SK-N-SH (cell line): ENCODE measurements at regions not wholly inside any gene's neighbourhood (a gene's known extent, or its start where the extent isn't known, plus 50 kb on each side); places are given as distances from the start of the nearest gene placed in this dataset.

ENCODE experiments used
- CTCF ChIA-PET: fragments of 300-600, 350-600 bp; formaldehyde crosslinking; extraction: SDS; loops from one replicate; lab custom pipeline; 2021; lab: Yijun Ruan, JAX
- POLR2A ChIA-PET: fragments of 350-600 bp; sonication (Branson Sonifier 250); formaldehyde crosslinking; extraction: SDS; loops from one replicate; lab custom pipeline; 2020; ENCODE audit warnings: antibody characterized with exemption, inconsistent platforms; lab: Yijun Ruan, JAX
- DNase-seq: peaks from one replicate; pipeline ENCODE4 v3.0.0; 2012
- H2AFZ ChIP-seq: fragments of 200-600 bp; sonication (generic); 2 replicates; pipeline ENCODE4 v1.8.1; 2016; ENCODE audit warnings: antibody characterized with exemption, mild to moderate bottlenecking, low read depth
- H3F3A ChIP-seq: fragments of 200-600 bp; sonication (generic); replicated peaks from 2 replicates; pipeline ENCODE3; 2016; ENCODE audit warnings: antibody characterized with exemption, mild to moderate bottlenecking; ENCODE audit not compliant: insufficient read depth
- H3K27ac ChIP-seq, 2 experiments: fragments of 200-500 bp in 1 of 2; fragments of 200-600 bp in 1 of 2; sonication (Bioruptor generic) in 1 of 2; sonication (generic), shearing (Covaris generic) in 1 of 2; 2 replicates each; pipeline versions ENCODE4 v1.5.1 to v1.6.1; 2014 to 2016; ENCODE audit warnings: low read depth in 2 of 2, inconsistent platforms in 1 of 2, low read length in 1 of 2, mild to moderate bottlenecking in 1 of 2, mixed read lengths in 1 of 2
- H3K27me3 ChIP-seq: fragments of 200-600 bp; sonication (generic), shearing (Covaris generic); 2 replicates; pipeline ENCODE4 v1.6.1; 2016; ENCODE audit warnings: mixed run types; ENCODE audit not compliant: insufficient read depth
- H3K36me3 ChIP-seq, 2 experiments: fragments of 200-500 bp in 1 of 2; fragments of 200-600 bp in 1 of 2; sonication (Bioruptor generic) in 1 of 2; sonication (generic) in 1 of 2; replicated peaks in 1 of 2; 2 replicates each; pipeline versions ENCODE3 to v1.5.1; 2014 to 2016; ENCODE audit warnings: low read length in 1 of 2, mild to moderate bottlenecking in 1 of 2; ENCODE audit not compliant: insufficient read depth in 2 of 2, control insufficient read depth in 1 of 2
- H3K4me1 ChIP-seq, 2 experiments: fragments of 200-500 bp in 1 of 2; fragments of 200-600 bp in 1 of 2; sonication (Bioruptor generic) in 1 of 2; sonication (generic), shearing (Covaris generic) in 1 of 2; 2 replicates each; pipeline versions ENCODE4 v1.5.1 to v1.6.1; 2014 to 2016; ENCODE audit warnings: low read depth in 1 of 2, low read length in 1 of 2, mixed run types in 1 of 2; ENCODE audit not compliant: insufficient read depth in 2 of 2, control insufficient read depth in 1 of 2
- H3K4me2 ChIP-seq: fragments of 200-600 bp; sonication (generic), shearing (Covaris generic); 2 replicates; pipeline ENCODE4 v1.6.1; 2017; ENCODE audit warnings: mixed run types
- H3K4me3 ChIP-seq, 2 experiments: fragments of 200-500 bp in 1 of 2; fragments of 200-600 bp in 1 of 2; sonication (Bioruptor generic) in 1 of 2; sonication (generic), shearing (Covaris generic) in 1 of 2; 2 replicates each; pipeline versions ENCODE4 v1.5.1 to v1.8.1; 2014 to 2016; ENCODE audit warnings: low read depth in 2 of 2, inconsistent platforms in 1 of 2, low read length in 1 of 2, mild to moderate bottlenecking in 1 of 2, mixed read lengths in 1 of 2, moderate library complexity in 1 of 2
- H3K79me2 ChIP-seq: fragments of 200-600 bp; sonication (generic); 2 replicates; pipeline ENCODE4 v1.8.1; 2017; ENCODE audit warnings: mild to moderate bottlenecking; ENCODE audit not compliant: insufficient read depth
- H3K9ac ChIP-seq: fragments of 200-600 bp; sonication (generic); 2 replicates; pipeline ENCODE4 v1.6.1; 2017; ENCODE audit warnings: mixed run types
- H3K9me2 ChIP-seq: fragments of 200-600 bp; sonication (generic); 2 replicates; pipeline ENCODE4 v1.6.1; 2017; ENCODE audit warnings: mixed run types
- H3K9me3 ChIP-seq: fragments of 200-600 bp; sonication (generic); 2 replicates; pipeline ENCODE4 v1.6.1; 2017; ENCODE audit warnings: mixed run types, mild to moderate bottlenecking, moderate library complexity
- H4K20me1 ChIP-seq: fragments of 200-600 bp; sonication (generic); 2 replicates; pipeline ENCODE4 v1.6.1; 2017; ENCODE audit warnings: mild to moderate bottlenecking, mixed run types; ENCODE audit not compliant: insufficient read depth
- ELF1 ChIP-seq: IDR thresholded peaks from 2 replicates; pipeline ENCODE4 v1.4.0; 2012
- EP300 ChIP-seq, 2 experiments: IDR thresholded peaks; 2 replicates each; pipeline versions ENCODE4 v1.4.0 to v1.6.1; 2012; ENCODE audit warnings: borderline replicate concordance in 1 of 2, low read depth in 1 of 2, low read length in 1 of 2
- EZH2phosphoT487 ChIP-seq: fragments of 200-600 bp; sonication (generic); IDR thresholded peaks from 2 replicates; pipeline ENCODE4 v1.6.1; 2017; ENCODE audit warnings: low read depth, mixed run types, mild to moderate bottlenecking, antibody characterized with exemption, moderate library complexity, borderline replicate concordance
- FOSL2 ChIP-seq: IDR thresholded peaks from 2 replicates; pipeline ENCODE4 v1.4.0; 2012; ENCODE audit warnings: low read depth, mild to moderate bottlenecking, moderate library complexity, borderline replicate concordance
- FOXJ3 ChIP-seq: sonication (generic); formaldehyde crosslinking; IDR thresholded peaks from 2 replicates; pipeline ENCODE4 v1.5.1; 2020; ENCODE audit warnings: mild to moderate bottlenecking, missing genetic modification reagents
- FOXM1 ChIP-seq: IDR thresholded peaks from 2 replicates; pipeline ENCODE4 v1.4.0; 2012; ENCODE audit warnings: low read depth, mild to moderate bottlenecking
- GATA2 ChIP-seq: sonication (generic); formaldehyde crosslinking; IDR thresholded peaks from 2 replicates; pipeline ENCODE4 v1.5.0; 2020; ENCODE audit warnings: mild to moderate bottlenecking, missing genetic modification reagents
- IRF3 ChIP-seq: fragments of 150-350 bp; IDR thresholded peaks from 2 replicates; pipeline ENCODE4 v1.6.1; 2016; ENCODE audit warnings: mild to moderate bottlenecking, low read depth, low read length
- JUND ChIP-seq: IDR thresholded peaks from 2 replicates; pipeline ENCODE4 v1.4.0; 2012
- MXI1 ChIP-seq: IDR thresholded peaks from 2 replicates; pipeline ENCODE4 v1.6.1; 2012; ENCODE audit warnings: mild to moderate bottlenecking, low read depth, low read length, improper control_type of control experiment
- PBX3 ChIP-seq: IDR thresholded peaks from 2 replicates; pipeline ENCODE4; 2012
- RCOR1 ChIP-seq: fragments of 150-350 bp; IDR thresholded peaks from 2 replicates; pipeline ENCODE4 v1.6.1; 2017; ENCODE audit warnings: antibody characterized with exemption, low read length
- RXRA ChIP-seq: IDR thresholded peaks from 2 replicates; pipeline ENCODE4 v1.4.0; 2012; ENCODE audit warnings: low read depth, mild to moderate bottlenecking, borderline replicate concordance
- TCF12 ChIP-seq: IDR thresholded peaks from 2 replicates; pipeline ENCODE4 v1.4.0; 2012
- TEAD4 ChIP-seq: IDR thresholded peaks from 2 replicates; pipeline ENCODE4 v1.4.0; 2012; ENCODE audit warnings: mild to moderate bottlenecking, borderline replicate concordance; ENCODE audit not compliant: insufficient read depth
- USF1 ChIP-seq: IDR thresholded peaks from 2 replicates; pipeline ENCODE4 v1.4.0; 2012; ENCODE audit warnings: low read depth, borderline replicate concordance
- YY1 ChIP-seq: IDR thresholded peaks from 2 replicates; pipeline ENCODE4 v1.4.0; 2012; ENCODE audit warnings: low read depth, mild to moderate bottlenecking
- ZBTB33 ChIP-seq: IDR thresholded peaks from 2 replicates; pipeline ENCODE4 v1.4.0; 2012; ENCODE audit warnings: low read depth, borderline replicate concordance
- WGBS: methylation state at CpG from one replicate; pipeline ENCODE4 v1.1.6; 2017; ENCODE audit warnings: low lambda C conversion rate; 5-methylcytosine and 5-hydroxymethylcytosine counted together
- TF ChIP-seq, protein P1 (sequence below): IDR thresholded peaks from 2 replicates; pipeline ENCODE4 v1.4.0; 2012; ENCODE audit warnings: low read depth
- TF ChIP-seq, protein P2 (sequence below): fragments of 200-600 bp; sonication (generic); IDR thresholded peaks from 2 replicates; pipeline ENCODE4 v1.6.1; 2017; ENCODE audit warnings: antibody characterized with exemption, mild to moderate bottlenecking, moderate library complexity

DNA sequence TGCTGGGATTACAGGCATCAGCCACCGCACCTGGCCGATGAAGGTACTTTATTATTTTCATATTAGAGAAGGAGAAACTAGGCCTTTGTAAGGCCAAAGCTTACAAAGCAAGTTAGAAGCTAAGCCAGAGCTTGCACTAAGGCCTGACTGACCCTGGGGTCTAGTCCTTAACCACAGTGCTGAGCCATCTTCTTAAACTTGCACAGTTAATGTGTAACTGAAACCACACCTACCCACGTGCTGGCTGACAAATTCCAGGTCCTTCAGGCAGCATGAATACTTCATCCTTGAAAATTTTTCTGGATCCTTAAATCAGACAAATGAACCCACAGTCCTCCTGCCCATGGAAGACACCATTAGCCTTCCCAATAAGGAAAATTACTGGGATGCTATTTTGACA is 880.6 kb downstream of the UQCRFS1 start:
- Histone ChIP-seq H4K20me1 (no peaks in the 10 kb centered on the region), H2AFZ (no peak overlapping the region), H3K36me3 (no peaks in the 10 kb centered on the region), H3K4me2 (no peak overlapping the region), H3K9me3 (no peaks in the 10 kb centered on the region), H3F3A (no peaks in the 10 kb centered on the region), H3K9ac (no peak overlapping the region), H3K79me2 (no peaks in the 10 kb centered on the region), H3K9me2 (no peaks in the 10 kb centered on the region), H3K27ac (no peak overlapping the region), H3K4me1 (no peaks in the 10 kb centered on the region), H3K4me3 (no peak overlapping the region)
- ChIA-PET CTCF (no interaction called here), POLR2A (no interaction called here)
- 34% methylated on average over 3 of the region's 3 CpGs for WGBS
- DNase-seq: no peak
- TF ChIP-seq RCOR1: no peak
- no peak for TF ChIP-seq GATA2 (CRISPR knock-in tag)
- no peak for TF ChIP-seq TCF12
- TF ChIP-seq FOXJ3 (CRISPR knock-in tag): no peak
- TF ChIP-seq, protein P1, sequence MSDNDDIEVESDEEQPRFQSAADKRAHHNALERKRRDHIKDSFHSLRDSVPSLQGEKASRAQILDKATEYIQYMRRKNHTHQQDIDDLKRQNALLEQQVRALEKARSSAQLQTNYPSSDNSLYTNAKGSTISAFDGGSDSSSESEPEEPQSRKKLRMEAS: no peak
- TF ChIP-seq PBX3: no peak
- no peak for TF ChIP-seq TEAD4
- no peak for TF ChIP-seq FOSL2
- TF ChIP-seq ELF1: no peak
- no peak for TF ChIP-seq MXI1
- no peak for TF ChIP-seq EZH2phosphoT487
- TF ChIP-seq ZBTB33: no peak
- no peak for TF ChIP-seq JUND
- TF ChIP-seq USF1: no peak
- TF ChIP-seq, protein P2, sequence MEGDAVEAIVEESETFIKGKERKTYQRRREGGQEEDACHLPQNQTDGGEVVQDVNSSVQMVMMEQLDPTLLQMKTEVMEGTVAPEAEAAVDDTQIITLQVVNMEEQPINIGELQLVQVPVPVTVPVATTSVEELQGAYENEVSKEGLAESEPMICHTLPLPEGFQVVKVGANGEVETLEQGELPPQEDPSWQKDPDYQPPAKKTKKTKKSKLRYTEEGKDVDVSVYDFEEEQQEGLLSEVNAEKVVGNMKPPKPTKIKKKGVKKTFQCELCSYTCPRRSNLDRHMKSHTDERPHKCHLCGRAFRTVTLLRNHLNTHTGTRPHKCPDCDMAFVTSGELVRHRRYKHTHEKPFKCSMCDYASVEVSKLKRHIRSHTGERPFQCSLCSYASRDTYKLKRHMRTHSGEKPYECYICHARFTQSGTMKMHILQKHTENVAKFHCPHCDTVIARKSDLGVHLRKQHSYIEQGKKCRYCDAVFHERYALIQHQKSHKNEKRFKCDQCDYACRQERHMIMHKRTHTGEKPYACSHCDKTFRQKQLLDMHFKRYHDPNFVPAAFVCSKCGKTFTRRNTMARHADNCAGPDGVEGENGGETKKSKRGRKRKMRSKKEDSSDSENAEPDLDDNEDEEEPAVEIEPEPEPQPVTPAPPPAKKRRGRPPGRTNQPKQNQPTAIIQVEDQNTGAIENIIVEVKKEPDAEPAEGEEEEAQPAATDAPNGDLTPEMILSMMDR: no peak
- TF ChIP-seq EP300 (IDR thresholded peaks at IDR 0.05; ENCODE audit: borderline replicate concordance in 1 of 2, low read depth in 1 of 2, low read length in 1 of 2): no peak
- no peak for TF ChIP-seq YY1
- TF ChIP-seq IRF3: no peak
- TF ChIP-seq FOXM1: no peak
- TF ChIP-seq RXRA: no peak
- TF ChIP-seq, all 33 proteins: peak for 0
- H3K27me3 ChIP-seq: no peaks in the 10 kb centered on the region
